Mesothelial cell of epicardium (in vitro differentiated cells): ENCODE measurements at regions not wholly inside any gene's neighbourhood (a gene's known extent, or its start where the extent isn't known, plus 50 kb on each side); places are given as distances from the start of the nearest gene placed in this dataset.
"Not testable (repeated sequence)": the region's sequence is repeated elsewhere in the genome, so short reads cannot be mapped to it uniquely, and the experiment has no call there.

ENCODE experiments used
- DNase-seq, 2 experiments: peaks; one replicate each; pipeline ENCODE4 v3.0.0; 2021; ENCODE audit warnings: low spot score in 2 of 2; ENCODE audit not compliant: unreplicated experiment in 2 of 2
- H3K27ac Mint-ChIP-seq: 2 replicates; pipeline ENCODE4 v1.8.0; 2021; ENCODE audit warnings: mixed read lengths
- H3K27me3 Mint-ChIP-seq: 2 replicates; pipeline ENCODE4 v1.8.0; 2021; ENCODE audit warnings: low read depth, mixed read lengths
- H3K36me3 Mint-ChIP-seq: 2 replicates; pipeline ENCODE4 v1.8.0; 2021; ENCODE audit warnings: mixed read lengths
- H3K4me1 Mint-ChIP-seq: 2 replicates; pipeline ENCODE4 v1.8.0; 2021; ENCODE audit warnings: mixed read lengths
- H3K4me3 Mint-ChIP-seq: 2 replicates; pipeline ENCODE4 v1.8.0; 2021; ENCODE audit warnings: mild to moderate bottlenecking, moderate library complexity, mixed read lengths
- H3K9me3 Mint-ChIP-seq: 2 replicates; pipeline ENCODE4 v1.8.0; 2021; ENCODE audit warnings: mixed read lengths

- H3K36me3 Mint-ChIP-seq, H3K4me1 Mint-ChIP-seq, H3K9me3 Mint-ChIP-seq, H3K27ac Mint-ChIP-seq, H3K4me3 Mint-ChIP-seq, DNase-seq, H3K27me3 Mint-ChIP-seq: not testable (repeated sequence)
Measured at GRCh38 chr16:29338821-29339700, 67.5 kb downstream of the NPIPB11 start.

GRCh38 chr16:29337385-29337901, 69.1 kb downstream of the NPIPB11 start:
- not testable (repeated sequence) for H3K27ac Mint-ChIP-seq, H3K27me3 Mint-ChIP-seq

GRCh38 chr16:29335549-29335846, 71.0 kb downstream of the NPIPB11 start:
- H3K27ac Mint-ChIP-seq, H3K4me3 Mint-ChIP-seq, H3K27me3 Mint-ChIP-seq, H3K9me3 Mint-ChIP-seq, DNase-seq, H3K36me3 Mint-ChIP-seq, H3K4me1 Mint-ChIP-seq: not testable (repeated sequence)

More at GRCh38 chr16:29337385-29337901, 69.1 kb downstream of the NPIPB11 start:
- not testable (repeated sequence) for DNase-seq, H3K36me3 Mint-ChIP-seq, H3K9me3 Mint-ChIP-seq, H3K4me3 Mint-ChIP-seq, H3K4me1 Mint-ChIP-seq

DNA sequence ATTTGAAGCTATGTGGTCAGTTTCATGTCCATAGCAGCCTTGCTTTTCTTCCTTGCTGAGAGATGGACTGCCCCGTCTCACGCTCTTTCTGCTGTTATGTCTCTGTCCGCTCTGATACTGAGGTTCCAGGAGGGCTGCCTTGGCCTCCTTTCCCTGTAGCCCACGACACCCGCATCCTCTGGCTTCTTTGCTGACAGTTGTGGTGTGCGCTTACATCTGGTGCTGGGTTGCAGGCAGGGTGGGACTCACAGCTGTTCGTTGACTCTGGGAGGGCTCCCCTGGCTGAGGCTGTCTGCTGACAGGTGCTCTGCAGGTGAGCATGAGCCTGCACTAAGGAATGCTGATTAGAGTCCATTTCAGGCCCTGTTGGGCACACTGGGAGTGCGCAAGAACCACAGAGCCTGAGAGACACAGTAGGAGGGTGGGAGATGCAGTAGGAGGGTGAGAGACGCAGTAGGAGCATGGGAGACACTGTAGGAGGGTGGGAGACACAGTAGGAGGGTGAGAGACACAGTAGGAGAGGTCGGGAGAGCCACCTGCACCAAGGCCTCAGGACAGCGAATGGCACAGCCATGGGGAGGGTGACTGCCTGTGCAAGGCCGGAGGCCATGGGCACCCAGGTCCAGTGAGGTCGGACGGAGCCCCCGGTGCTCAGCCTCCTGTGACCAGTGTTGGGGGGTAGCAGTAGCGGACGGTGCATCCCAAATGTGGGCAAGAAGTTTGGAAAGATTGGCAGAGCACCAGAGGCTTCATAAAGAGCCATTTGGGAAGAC, 71.5 kb downstream of the NPIPB11 start:
- not testable (repeated sequence) for H3K9me3 Mint-ChIP-seq, H3K27me3 Mint-ChIP-seq, DNase-seq, H3K4me1 Mint-ChIP-seq, H3K4me3 Mint-ChIP-seq, H3K27ac Mint-ChIP-seq, H3K36me3 Mint-ChIP-seq

- H3K27ac Mint-ChIP-seq, H3K4me3 Mint-ChIP-seq, H3K27me3 Mint-ChIP-seq, H3K9me3 Mint-ChIP-seq, DNase-seq, H3K4me1 Mint-ChIP-seq, H3K36me3 Mint-ChIP-seq: not testable (repeated sequence)
Measured at GRCh38 chr16:29333492-29334097, 72.9 kb downstream of the NPIPB11 start.

- not testable (repeated sequence) for DNase-seq, H3K9me3 Mint-ChIP-seq, H3K4me3 Mint-ChIP-seq, H3K4me1 Mint-ChIP-seq, H3K27ac Mint-ChIP-seq, H3K27me3 Mint-ChIP-seq, H3K36me3 Mint-ChIP-seq
Measured at GRCh38 chr16:29330623-29331022, 75.9 kb downstream of the NPIPB11 start.

GRCh38 chr16:29328528-29328927, 78.0 kb downstream of the NPIPB11 start:
- not testable (repeated sequence) for H3K27ac Mint-ChIP-seq, DNase-seq, H3K4me3 Mint-ChIP-seq, H3K27me3 Mint-ChIP-seq, H3K36me3 Mint-ChIP-seq, H3K4me1 Mint-ChIP-seq, H3K9me3 Mint-ChIP-seq

DNA sequence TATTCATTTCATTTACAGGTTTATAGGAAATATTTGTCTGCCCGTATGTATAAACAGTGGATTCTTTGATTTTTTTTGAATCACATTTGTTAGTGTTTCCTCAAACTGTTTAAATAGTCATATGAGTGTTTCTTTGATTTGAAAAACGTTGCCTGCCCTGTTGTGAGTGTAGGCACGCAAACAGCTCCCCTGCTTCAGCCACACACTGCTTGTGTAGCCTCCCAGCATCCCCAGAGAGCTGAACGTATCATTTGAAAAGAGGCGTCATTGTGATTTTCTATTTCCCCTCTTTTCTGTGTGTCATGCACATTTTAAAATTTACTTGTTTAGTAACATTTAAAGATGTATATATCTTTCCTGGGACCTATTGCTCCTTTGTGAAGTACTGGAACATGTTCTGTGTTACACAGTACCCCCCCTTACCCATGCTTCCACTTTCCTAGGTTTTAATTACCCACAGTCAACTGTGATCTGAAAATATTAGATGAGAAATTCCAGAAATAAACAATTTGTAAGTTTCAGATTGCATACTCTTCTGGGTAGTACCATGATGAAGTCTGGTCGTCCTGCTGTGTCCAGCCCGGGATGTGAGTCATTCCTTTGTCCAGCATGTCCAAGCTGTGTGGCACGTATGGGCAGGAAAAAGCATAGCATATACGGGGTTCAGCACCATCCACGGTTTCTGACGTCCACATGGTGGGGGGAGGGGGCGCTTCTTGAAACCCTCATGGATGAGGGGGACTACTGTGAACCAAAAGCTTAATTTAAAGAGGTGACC, 78.7 kb downstream of the NPIPB11 start:
- DNase-seq, H3K27me3 Mint-ChIP-seq, H3K4me3 Mint-ChIP-seq, H3K9me3 Mint-ChIP-seq, H3K4me1 Mint-ChIP-seq, H3K36me3 Mint-ChIP-seq: not testable (repeated sequence)
- peak overlapping the region; percentile 66 for H3K27ac Mint-ChIP-seq

DNA sequence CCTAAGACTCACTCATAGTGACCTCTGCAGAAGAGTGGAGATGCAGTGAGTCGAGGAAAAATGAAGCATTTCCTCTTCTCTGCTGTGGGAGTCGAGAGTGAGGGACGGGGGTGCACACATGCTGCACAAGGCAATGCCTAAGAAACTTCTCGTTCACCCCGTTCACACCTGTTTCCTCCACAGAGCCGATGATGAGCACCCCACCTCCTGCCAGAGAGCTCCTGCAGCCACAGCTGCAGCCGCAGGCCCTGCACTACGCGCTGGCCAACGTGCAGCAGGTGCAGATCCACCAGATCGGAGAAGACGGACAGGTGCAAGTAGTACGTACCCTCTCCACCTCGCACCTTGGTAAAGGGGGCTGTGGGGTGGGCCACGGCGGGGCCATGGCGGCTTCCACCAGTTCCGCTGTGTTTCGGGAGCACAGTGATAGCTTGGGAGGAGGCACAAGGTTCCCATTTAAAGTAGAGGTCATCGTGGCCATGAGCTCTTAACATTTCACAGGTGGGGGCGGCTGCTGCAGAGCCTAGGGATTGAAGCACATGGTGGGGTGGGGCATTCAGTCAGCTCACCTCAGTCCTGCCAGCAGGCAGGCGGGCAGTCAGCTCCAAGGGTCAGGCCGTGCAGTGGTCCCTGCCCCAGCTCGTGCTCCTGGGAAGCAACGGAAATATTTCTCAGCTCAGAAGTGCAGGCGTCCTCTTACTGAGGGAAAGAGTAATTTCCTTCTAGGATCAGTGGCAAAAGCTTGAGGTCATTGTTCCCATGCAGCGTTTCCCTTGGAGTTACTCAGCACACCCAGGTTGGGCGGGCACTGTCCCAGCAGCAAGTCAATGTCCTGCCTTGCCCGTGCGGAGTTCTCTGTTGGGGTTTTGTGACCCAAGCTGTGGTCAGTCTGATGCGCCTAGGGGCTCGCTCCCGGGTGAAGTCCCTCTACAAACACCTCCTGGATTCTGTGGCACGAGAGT, 80.1 kb downstream of the NPIPB11 start:
- H3K9me3 Mint-ChIP-seq, H3K27ac Mint-ChIP-seq, H3K27me3 Mint-ChIP-seq, H3K4me3 Mint-ChIP-seq, H3K36me3 Mint-ChIP-seq, H3K4me1 Mint-ChIP-seq, DNase-seq: not testable (repeated sequence)

DNA sequence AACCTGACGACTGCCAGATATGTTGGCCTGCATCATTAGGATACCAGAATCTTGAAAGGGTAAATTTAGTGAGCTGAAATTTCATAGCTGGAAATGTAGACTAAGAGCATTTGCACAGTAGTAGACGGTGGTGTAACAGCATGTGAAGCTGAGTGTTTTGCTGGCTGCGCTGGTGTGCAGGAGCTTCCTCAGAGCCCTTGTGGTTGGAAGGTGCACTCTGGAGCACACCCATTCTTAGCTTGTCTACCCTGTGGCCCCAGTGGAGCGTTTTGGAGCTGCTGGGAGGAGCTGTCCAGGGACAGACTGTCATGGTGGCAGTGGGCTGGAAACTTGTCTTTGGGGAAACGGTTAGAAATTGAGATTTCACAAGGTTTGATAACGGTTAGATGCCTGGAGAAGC, 82.8 kb downstream of the NPIPB11 start:
- not testable (repeated sequence) for H3K27ac Mint-ChIP-seq, H3K36me3 Mint-ChIP-seq, H3K9me3 Mint-ChIP-seq

More for the DNA sequence above, 82.8 kb downstream of the NPIPB11 start:
- peaks cover 15% of the 10 kb centered on the region for H3K4me1 Mint-ChIP-seq
- not testable (repeated sequence) for H3K4me3 Mint-ChIP-seq, DNase-seq, H3K27me3 Mint-ChIP-seq
